ENCODE measurements at regions not wholly inside any gene's neighbourhood (a gene's known extent, or its start where the extent isn't known, plus 50 kb on each side); places are given as distances from the start of the nearest gene placed in this dataset.

GRCh38 chr16:65796481-65796880 is 570.0 kb upstream of the CDH5 start:
- BruUV-seq (replicated peaks): no TSS peak
- no peak overlapping the region for H2AFZ ChIP-seq (ENCODE audit: low read length)
- TF ChIP-seq, protein P1, sequence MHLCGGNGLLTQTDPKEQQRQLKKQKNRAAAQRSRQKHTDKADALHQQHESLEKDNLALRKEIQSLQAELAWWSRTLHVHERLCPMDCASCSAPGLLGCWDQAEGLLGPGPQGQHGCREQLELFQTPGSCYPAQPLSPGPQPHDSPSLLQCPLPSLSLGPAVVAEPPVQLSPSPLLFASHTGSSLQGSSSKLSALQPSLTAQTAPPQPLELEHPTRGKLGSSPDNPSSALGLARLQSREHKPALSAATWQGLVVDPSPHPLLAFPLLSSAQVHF (CRISPR knock-in tag; IDR thresholded peaks at IDR 0.05): no peak
- TF ChIP-seq GPBP1L1 (CRISPR knock-in tag; IDR thresholded peaks at IDR 0.05) (no peak), ZBTB49 (CRISPR knock-in tag; IDR thresholded peaks at IDR 0.05; ENCODE audit: borderline replicate concordance) (no peak), ZNF253 (CRISPR knock-in tag; IDR thresholded peaks at IDR 0.05; ENCODE audit: borderline replicate concordance) (no peak), GTF3A (CRISPR knock-in tag; conservative IDR thresholded peaks at IDR 0.05) (no peak), ZNF136 (CRISPR knock-in tag; IDR thresholded peaks at IDR 0.05; ENCODE audit: low read depth) (no peak), GFI1 (CRISPR knock-in tag; IDR thresholded peaks at IDR 0.05; ENCODE audit: borderline replicate concordance) (no peak), ZNF33A (CRISPR knock-in tag; IDR thresholded peaks at IDR 0.05; ENCODE audit: borderline replicate concordance) (no peak), ZMAT3 (CRISPR knock-in tag; conservative IDR thresholded peaks at IDR 0.05) (no peak), ELF1 (CRISPR knock-in tag; IDR thresholded peaks at IDR 0.05) (no peak), HMGXB4 (CRISPR knock-in tag; IDR thresholded peaks at IDR 0.05; ENCODE audit: borderline replicate concordance in 1 of 2, low read depth in 1 of 2) (no peak), SSRP1 (CRISPR knock-in tag; IDR thresholded peaks at IDR 0.05) (no peak), ZNF235 (CRISPR knock-in tag; IDR thresholded peaks at IDR 0.05; ENCODE audit: borderline replicate concordance) (no peak)
- TF ChIP-seq, protein P2, sequence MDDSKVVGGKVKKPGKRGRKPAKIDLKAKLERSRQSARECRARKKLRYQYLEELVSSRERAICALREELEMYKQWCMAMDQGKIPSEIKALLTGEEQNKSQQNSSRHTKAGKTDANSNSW (CRISPR knock-in tag; IDR thresholded peaks at IDR 0.05; ENCODE audit: borderline replicate concordance): no peak
- H3K4me2 ChIP-seq (ENCODE audit: low read depth, low read length): no peak overlapping the region
- FAIRE-seq (no peak), DNase-seq (ENCODE audit: low spot score) (no peak), ATAC-seq (no peak)
- in situ Hi-C loops (cut with HindIII; ENCODE audit: extremely low pct_ligation_motif_present, low pct_unique_long_range_greater_than_20kb) (no loop called here), intact Hi-C loops (cut with micrococcal nuclease; ENCODE audit: unreplicated experiment) (no loop called here)
- ChIA-PET POLR2A (no interaction called here), CTCF (ENCODE audit: low intra/inter-chr PET ratio, low total read pairs) (no interaction called here)
- WGBS (ENCODE audit: low lambda C conversion rate): 0% methylated on average over 3 of the region's 3 CpGs
- no peaks in the 10 kb centered on the region for H3K27me3 ChIP-seq (ENCODE audit: control insufficient read depth in 1 of 2, insufficient read depth in 2 of 2, low read length in 2 of 2)
- no peaks in the 10 kb centered on the region for H4K20me1 ChIP-seq (ENCODE audit: insufficient read depth, low read length)
- no peak overlapping the region for H3K27ac ChIP-seq (ENCODE audit: extremely low read length, insufficient read depth, low read length)
- H3K9me3 ChIP-seq (ENCODE audit: low read length): no peaks in the 10 kb centered on the region
- H3K36me3 ChIP-seq (replicated peaks in 1 of 2; ENCODE audit: control insufficient read depth in 1 of 2, insufficient read depth in 2 of 2, low read length in 2 of 2): no peaks in the 10 kb centered on the region
- no peak overlapping the region for H3K9ac ChIP-seq (ENCODE audit: insufficient read depth, low read depth, low read length)
- H3K4me3 ChIP-seq (replicated peaks in 1 of 3; ENCODE audit: insufficient read depth in 1 of 3, low read depth in 2 of 3, low read length in 3 of 3): no peak overlapping the region
- H3K79me2 ChIP-seq (ENCODE audit: insufficient read depth, low read length): no peaks in the 10 kb centered on the region
- H3K4me1 ChIP-seq (ENCODE audit: insufficient read depth, low read length): no peaks in the 10 kb centered on the region
